ENCODE measurements at regions not wholly inside any gene's neighbourhood (a gene's known extent, or its start where the extent isn't known, plus 50 kb on each side); places are given as distances from the start of the nearest gene placed in this dataset.

GRCh38 chr12:73240110-73240509, 967.9 kb downstream of the TRHDE start:
- ChIA-PET POLR2A (ENCODE audit: low non-redundant PET) (no interaction called here), CTCF (no interaction called here)
- TF ChIP-seq CTCF (conservative IDR thresholded peaks at IDR 0.05; ENCODE audit: low read depth, low read length) = no peak
- TF ChIP-seq EZH2 (IDR thresholded peaks at IDR 0.05; ENCODE audit: borderline replicate concordance, low read depth, low read length, poor library complexity, severe bottlenecking) = no peak
- H3K27ac ChIP-seq (ENCODE audit: low read depth, low read length, poor library complexity, severe bottlenecking) = no peak overlapping the region
- intact Hi-C loops (cut with micrococcal nuclease; ENCODE audit: unreplicated experiment) = no loop called here
- no peak overlapping the region for H3K4me3 ChIP-seq (ENCODE audit: low read depth, low read length, poor library complexity, severe bottlenecking)
- no peaks in the 10 kb centered on the region for H3K27me3 ChIP-seq (replicated peaks; ENCODE audit: insufficient read depth, low read depth, low read length, poor library complexity)
- no peak for DNase-seq (ENCODE audit: low spot score)
- H3K9me3 ChIP-seq (ENCODE audit: low read depth, low read length, poor library complexity, severe bottlenecking) = no peaks in the 10 kb centered on the region
- no peaks in the 10 kb centered on the region for H3K4me1 ChIP-seq (ENCODE audit: insufficient read depth, low read length, poor library complexity, severe bottlenecking)
- H3K36me3 ChIP-seq (ENCODE audit: insufficient read depth, low read length, poor library complexity, severe bottlenecking) = no peaks in the 10 kb centered on the region
- no TSS peak for BruUV-seq (replicated peaks)

- no peaks in the 10 kb centered on the region for H3K27me3 ChIP-seq (replicated peaks; ENCODE audit: insufficient read depth, low read depth, low read length, poor library complexity)
- H3K4me3 ChIP-seq (ENCODE audit: low read depth, low read length, poor library complexity, severe bottlenecking) = no peak overlapping the region
- no peak for TF ChIP-seq EZH2 (IDR thresholded peaks at IDR 0.05; ENCODE audit: borderline replicate concordance, low read depth, low read length, poor library complexity, severe bottlenecking)
- TF ChIP-seq CTCF (conservative IDR thresholded peaks at IDR 0.05; ENCODE audit: low read depth, low read length) = no peak
- H3K4me1 ChIP-seq (ENCODE audit: insufficient read depth, low read length, poor library complexity, severe bottlenecking) = no peaks in the 10 kb centered on the region
- DNase-seq (ENCODE audit: low spot score) = no peak
- H3K27ac ChIP-seq (ENCODE audit: low read depth, low read length, poor library complexity, severe bottlenecking) = no peak overlapping the region
- BruUV-seq (replicated peaks) = no TSS peak
- ChIA-PET CTCF (no interaction called here), POLR2A (ENCODE audit: low non-redundant PET) (no interaction called here)
- peaks cover 2% of the 10 kb centered on the region for H3K9me3 ChIP-seq (ENCODE audit: low read depth, low read length, poor library complexity, severe bottlenecking)
- intact Hi-C loops (cut with micrococcal nuclease; ENCODE audit: unreplicated experiment) = no loop called here
- no peaks in the 10 kb centered on the region for H3K36me3 ChIP-seq (ENCODE audit: insufficient read depth, low read length, poor library complexity, severe bottlenecking)
Observed at GRCh38 chr12:73262788-73263381, 990.7 kb downstream of the TRHDE start.

- Histone ChIP-seq H3K27me3 (replicated peaks; ENCODE audit: insufficient read depth, low read depth, low read length, poor library complexity) (no peaks in the 10 kb centered on the region), H3K27ac (ENCODE audit: low read depth, low read length, poor library complexity, severe bottlenecking) (no peak overlapping the region), H3K4me1 (ENCODE audit: insufficient read depth, low read length, poor library complexity, severe bottlenecking) (no peaks in the 10 kb centered on the region), H3K4me3 (ENCODE audit: low read depth, low read length, poor library complexity, severe bottlenecking) (no peak overlapping the region), H3K36me3 (ENCODE audit: insufficient read depth, low read length, poor library complexity, severe bottlenecking) (no peaks in the 10 kb centered on the region), H3K9me3 (ENCODE audit: low read depth, low read length, poor library complexity, severe bottlenecking) (peaks cover 11% of the 10 kb centered on the region)
- TF ChIP-seq CTCF (conservative IDR thresholded peaks at IDR 0.05; ENCODE audit: low read depth, low read length) (no peak), EZH2 (IDR thresholded peaks at IDR 0.05; ENCODE audit: borderline replicate concordance, low read depth, low read length, poor library complexity, severe bottlenecking) (no peak)
- POLR2A ChIA-PET (ENCODE audit: low non-redundant PET) = no interaction called here
- no peak for DNase-seq (ENCODE audit: low spot score)
- BruUV-seq (replicated peaks) = no TSS peak
- intact Hi-C loops (cut with micrococcal nuclease; ENCODE audit: unreplicated experiment) = no loop called here
- CTCF ChIA-PET = no interaction called here
Observed at GRCh38 chr12:73266206-73266605, 994.0 kb downstream of the TRHDE start.

All from A673 (cell line).